Panc1 (cell line): ENCODE measurements at regions not wholly inside any gene's neighbourhood (a gene's known extent, or its start where the extent isn't known, plus 50 kb on each side); places are given as distances from the start of the nearest gene placed in this dataset.

ENCODE experiments used
- ATAC-seq: fragments of 200-7000 bp; cut with Tn5 transposase; 2 replicates; pipeline ENCODE4 v1.9.1; 2020; ENCODE audit warnings: mild to moderate bottlenecking, moderate library complexity
- BruUV-seq: library from RNA; stranded (reverse); fragments of 400-500 nt; replicated peaks from 2 replicates; lab custom pipeline; 2021; lab: Mats Ljungman, UMichigan
- CTCF ChIA-PET: fragments of 300-600 bp; sonication (Branson Sonifier 250); formaldehyde crosslinking; loops from one replicate; lab custom pipeline; 2022; ENCODE audit warnings: antibody characterized with exemption; lab: Charles Lee
- POLR2A ChIA-PET: fragments of 300-600 bp; sonication (Branson Sonifier 250); formaldehyde crosslinking; loops from one replicate; lab custom pipeline; 2022; ENCODE audit warnings: antibody characterized with exemption; lab: Charles Lee
- DNase-seq: peaks from one replicate; pipeline ENCODE4 v3.0.0-alpha.2; 2010; ENCODE audit warnings: low read depth, low spot score
- H3K27ac ChIP-seq: 2 replicates; pipeline ENCODE4 v1.5.1; 2011; ENCODE audit warnings: mild to moderate bottlenecking, low read length, inconsistent platforms
- H3K27me3 ChIP-seq: fragments of 200-500 bp; sonication (Bioruptor generic); 2 replicates; pipeline ENCODE4 v1.6.0; 2014; ENCODE audit warnings: low read length, inconsistent platforms; ENCODE audit not compliant: control insufficient read depth, insufficient read depth
- H3K36me3 ChIP-seq: fragments of 200-500 bp; sonication (Bioruptor generic); 2 replicates; pipeline ENCODE4 v1.5.1; 2014; ENCODE audit warnings: inconsistent platforms, mild to moderate bottlenecking, low read length, moderate library complexity; ENCODE audit not compliant: control insufficient read depth, insufficient read depth
- H3K4me1 ChIP-seq: 2 replicates; pipeline ENCODE4 v1.5.1; 2011; ENCODE audit warnings: inconsistent platforms, mild to moderate bottlenecking, low read length, moderate library complexity; ENCODE audit not compliant: control insufficient read depth, insufficient read depth
- H3K4me3 ChIP-seq, 2 experiments: 2 replicates each; pipeline ENCODE4 v1.5.1; 2011 to 2012; ENCODE audit warnings: low read depth in 2 of 2, low read length in 2 of 2, mild to moderate bottlenecking in 2 of 2, inconsistent platforms in 1 of 2, moderate library complexity in 1 of 2
- H3K9me3 ChIP-seq: fragments of 200-500 bp; sonication (Bioruptor generic); 2 replicates; pipeline ENCODE4 v1.5.1; 2014; ENCODE audit warnings: low read depth, mild to moderate bottlenecking, inconsistent platforms, low read length, moderate library complexity; ENCODE audit not compliant: control insufficient read depth, insufficient read depth
- POLR2AphosphoS5 ChIP-seq: IDR thresholded peaks from 2 replicates; pipeline ENCODE4 v1.6.1; 2012; ENCODE audit warnings: mild to moderate bottlenecking, low read depth, low read length, moderate library complexity
- REST ChIP-seq, 2 experiments: IDR thresholded peaks; 2 replicates each; pipeline ENCODE4 v1.6.1; 2011 to 2012; ENCODE audit warnings: low read depth in 2 of 2, control low read depth in 1 of 2, low read length in 1 of 2, mild to moderate bottlenecking in 1 of 2, moderate library complexity in 1 of 2; ENCODE audit not compliant: insufficient read depth in 1 of 2
- SIN3A ChIP-seq: IDR thresholded peaks from 2 replicates; pipeline ENCODE4 v1.6.1; 2012; ENCODE audit warnings: low read depth, mild to moderate bottlenecking, low read length, moderate library complexity, borderline replicate concordance; ENCODE audit not compliant: insufficient read depth
- TCF7L2 ChIP-seq: IDR thresholded peaks from 2 replicates; pipeline ENCODE4 v1.6.1; 2011; ENCODE audit warnings: mild to moderate bottlenecking, low read depth, low read length, inconsistent platforms
- in situ Hi-C: cut with HindIII; loops from 2 replicates; pipeline ENCODE4 v1.10.0; 2016; ENCODE audit warnings: low sequenced_read_pairs, low pct_unique_long_range_greater_than_20kb
- intact Hi-C: fragments of 100-400 bp; cut with micrococcal nuclease; formaldehyde crosslinking; loops from one replicate; pipeline ENCODE4 v1.10.0; 2022; ENCODE audit not compliant: unreplicated experiment
- TF ChIP-seq, protein P1 (sequence below): fragments of 450-650 bp; IDR thresholded peaks from 2 replicates; pipeline ENCODE4 v1.5.1; 2017; ENCODE audit warnings: mild to moderate bottlenecking

- no peak for TF ChIP-seq TCF7L2
Observed at GRCh38 chr12:104402630-104403029, 54.1 kb upstream of the CHST11 start (continued).

DNA sequence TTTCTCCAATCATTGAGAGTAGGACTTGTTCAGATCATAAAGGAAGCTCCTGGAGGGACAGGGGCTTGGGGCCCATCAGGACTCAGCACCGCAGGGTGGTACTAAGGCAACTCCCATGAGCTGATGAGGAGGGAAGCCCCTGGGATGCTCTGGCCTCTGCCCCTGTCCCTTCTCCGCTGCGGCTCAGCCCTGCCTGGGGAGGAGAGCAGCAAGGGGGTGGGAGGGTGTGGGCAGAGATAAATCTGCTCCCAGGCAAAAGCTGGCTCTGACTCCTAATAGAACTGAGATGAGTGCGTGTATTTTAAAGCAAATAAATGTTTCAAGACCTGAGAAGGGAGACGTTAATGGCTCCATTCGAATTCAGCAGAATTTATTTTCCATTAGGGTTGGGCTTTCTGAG lies 52.0 kb upstream of the CHST11 start:
- H3K27ac ChIP-seq, result no peak overlapping the region
- no peak overlapping the region for H3K4me3 ChIP-seq
- ChIA-PET POLR2A (interaction anchor here (0.6 kb wide), 1 partner anchor 19 kb away, joined by 5 read pairs; no protein-coding TSS in a partner anchor), CTCF (interaction anchor here (0.7 kb wide), 1 partner anchor 26 kb away, joined by 3 read pairs; no protein-coding TSS in a partner anchor)
- peaks cover 4% of the 10 kb centered on the region; the same call in 1 of the 2 replicates for H3K4me1 ChIP-seq
- H3K36me3 ChIP-seq, result no peaks in the 10 kb centered on the region
- intact Hi-C loops, result no loop called here
- ATAC-seq (no peak), DNase-seq (no peak)
- no TSS peak for BruUV-seq
- no peaks in the 10 kb centered on the region for H3K9me3 ChIP-seq
- H3K27me3 ChIP-seq, result no peaks in the 10 kb centered on the region
- in situ Hi-C loops, result no loop called here
- TF ChIP-seq POLR2AphosphoS5, result no peak
- no peak for TF ChIP-seq SIN3A
- no peak for TF ChIP-seq REST (IDR thresholded peaks at IDR 0.05; ENCODE audit: insufficient read depth in 1 of 2, low read depth in 2 of 2, low read length in 1 of 2)

GRCh38 chr12:104406164-104406563 lies 50.6 kb upstream of the CHST11 start:
- POLR2A ChIA-PET, result no interaction called here
- DNase-seq (no peak), ATAC-seq (no peak)
- Histone ChIP-seq H3K9me3 (no peaks in the 10 kb centered on the region), H3K27me3 (no peaks in the 10 kb centered on the region), H3K4me1 (peaks cover 4% of the 10 kb centered on the region; the same call in 1 of the 2 replicates), H3K36me3 (no peaks in the 10 kb centered on the region), H3K27ac (no peak overlapping the region), H3K4me3 (no peak overlapping the region)
- no TSS peak for BruUV-seq
- in situ Hi-C loops (no loop called here), intact Hi-C loops (no loop called here)
- TF ChIP-seq, protein P1, sequence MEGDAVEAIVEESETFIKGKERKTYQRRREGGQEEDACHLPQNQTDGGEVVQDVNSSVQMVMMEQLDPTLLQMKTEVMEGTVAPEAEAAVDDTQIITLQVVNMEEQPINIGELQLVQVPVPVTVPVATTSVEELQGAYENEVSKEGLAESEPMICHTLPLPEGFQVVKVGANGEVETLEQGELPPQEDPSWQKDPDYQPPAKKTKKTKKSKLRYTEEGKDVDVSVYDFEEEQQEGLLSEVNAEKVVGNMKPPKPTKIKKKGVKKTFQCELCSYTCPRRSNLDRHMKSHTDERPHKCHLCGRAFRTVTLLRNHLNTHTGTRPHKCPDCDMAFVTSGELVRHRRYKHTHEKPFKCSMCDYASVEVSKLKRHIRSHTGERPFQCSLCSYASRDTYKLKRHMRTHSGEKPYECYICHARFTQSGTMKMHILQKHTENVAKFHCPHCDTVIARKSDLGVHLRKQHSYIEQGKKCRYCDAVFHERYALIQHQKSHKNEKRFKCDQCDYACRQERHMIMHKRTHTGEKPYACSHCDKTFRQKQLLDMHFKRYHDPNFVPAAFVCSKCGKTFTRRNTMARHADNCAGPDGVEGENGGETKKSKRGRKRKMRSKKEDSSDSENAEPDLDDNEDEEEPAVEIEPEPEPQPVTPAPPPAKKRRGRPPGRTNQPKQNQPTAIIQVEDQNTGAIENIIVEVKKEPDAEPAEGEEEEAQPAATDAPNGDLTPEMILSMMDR, result no peak
- CTCF ChIA-PET, result no interaction called here
